HG03280 (cell line): ENCODE measurements at regions not wholly inside any gene's neighbourhood (a gene's known extent, or its start where the extent isn't known, plus 50 kb on each side); places are given as distances from the start of the nearest gene placed in this dataset.

Source experiments
- ATAC-seq: cut with Tn5 transposase; IDR thresholded peaks from one replicate; pipeline ENCODE4 v1.9.1; 2021; ENCODE audit warnings: mild to moderate bottlenecking, moderate library complexity; ENCODE audit not compliant: unreplicated experiment

DNA sequence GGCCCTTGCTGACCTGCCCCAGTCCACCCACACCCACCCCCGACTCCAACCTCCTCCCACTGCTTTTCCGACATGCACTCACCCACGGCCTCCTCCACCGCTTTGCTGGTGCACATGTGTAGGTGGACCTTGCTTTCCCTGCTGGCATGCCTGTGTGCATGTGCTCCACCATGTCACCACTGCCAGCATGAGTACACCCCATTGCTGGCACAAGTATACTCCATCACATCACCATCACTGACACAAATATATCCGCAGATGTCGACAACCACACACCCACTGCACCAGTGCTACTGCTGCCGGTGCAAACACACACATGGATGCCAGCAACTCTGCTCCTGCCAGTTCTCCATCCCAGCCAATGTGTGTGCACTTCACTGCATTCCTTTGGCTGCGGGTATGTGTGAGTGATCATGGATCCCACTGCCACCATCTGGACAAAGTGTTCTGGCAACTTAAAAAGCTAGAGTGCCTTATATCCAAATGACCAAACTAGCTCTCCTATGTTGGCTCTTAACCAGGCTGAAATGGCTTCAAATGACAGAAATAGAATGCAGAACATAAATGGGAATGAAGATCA, 1072.3 kb downstream of the RAPGEF2 start:
- ATAC-seq, result no peak

DNA sequence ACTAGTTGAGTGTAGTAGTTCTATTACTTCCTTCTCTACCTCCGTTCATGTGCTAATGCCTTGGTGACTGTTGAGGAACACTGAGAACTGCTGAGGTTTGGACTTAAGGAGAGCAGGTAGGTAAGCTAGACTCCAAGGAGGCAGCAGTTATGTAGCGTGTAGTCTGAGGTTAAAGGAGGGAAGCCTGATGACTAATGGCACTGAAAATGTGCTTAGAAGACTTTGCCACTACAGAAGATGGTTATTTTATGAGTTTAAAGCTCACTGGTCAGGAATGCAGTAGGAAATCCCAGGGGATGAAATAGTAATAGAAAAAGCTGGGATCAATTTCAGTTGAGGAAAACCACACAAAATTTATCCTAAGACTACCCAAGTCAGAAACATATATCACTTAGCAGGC, 1077.3 kb downstream of the RAPGEF2 start:
- no peak for ATAC-seq

- ATAC-seq, result no peak
Measured at GRCh38 chr4:160182727-160183126, 1079.8 kb downstream of the RAPGEF2 start.

DNA sequence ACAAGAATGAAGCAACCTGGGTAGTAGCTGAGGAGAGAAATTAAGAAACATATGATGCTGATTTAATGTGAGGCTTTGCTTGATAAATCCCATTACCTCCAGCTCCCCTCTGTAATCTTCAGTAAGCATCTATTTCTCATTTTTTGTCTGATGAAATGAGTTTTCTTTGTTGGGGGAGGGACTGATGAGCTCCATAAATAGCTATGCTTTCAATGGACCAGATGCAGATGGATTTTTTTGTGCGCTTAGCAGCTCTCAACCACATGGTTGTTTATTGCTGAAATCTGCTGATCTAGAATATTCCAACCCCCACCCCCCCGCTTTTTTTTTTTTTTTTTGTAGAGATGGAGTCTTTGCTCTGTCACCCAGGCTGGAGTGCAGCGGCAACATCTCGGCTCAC, 1082.0 kb downstream of the RAPGEF2 start:
- no peak for ATAC-seq

DNA sequence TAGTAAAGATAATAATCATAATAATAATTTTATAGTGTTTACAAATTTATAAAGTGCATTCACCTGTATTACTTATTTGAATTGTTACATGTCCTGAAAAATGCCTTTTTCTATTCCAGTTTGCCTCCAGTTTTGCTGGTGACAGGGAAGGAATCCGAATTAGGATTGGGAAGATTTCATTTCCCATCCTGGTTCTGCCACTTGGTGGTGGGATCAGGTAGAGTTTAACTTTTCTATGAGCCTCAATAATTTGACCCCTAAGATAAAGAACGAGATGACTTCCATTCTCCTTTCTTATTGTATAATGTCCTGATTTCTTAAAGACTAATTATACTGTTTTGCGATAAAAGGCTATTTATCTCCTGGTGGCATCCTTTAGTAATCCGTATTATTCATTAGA, 1090.9 kb downstream of the RAPGEF2 start:
- no peak for ATAC-seq

- ATAC-seq, result no peak
Measured at GRCh38 chr4:160194716-160195115, 1091.8 kb downstream of the RAPGEF2 start.

DNA sequence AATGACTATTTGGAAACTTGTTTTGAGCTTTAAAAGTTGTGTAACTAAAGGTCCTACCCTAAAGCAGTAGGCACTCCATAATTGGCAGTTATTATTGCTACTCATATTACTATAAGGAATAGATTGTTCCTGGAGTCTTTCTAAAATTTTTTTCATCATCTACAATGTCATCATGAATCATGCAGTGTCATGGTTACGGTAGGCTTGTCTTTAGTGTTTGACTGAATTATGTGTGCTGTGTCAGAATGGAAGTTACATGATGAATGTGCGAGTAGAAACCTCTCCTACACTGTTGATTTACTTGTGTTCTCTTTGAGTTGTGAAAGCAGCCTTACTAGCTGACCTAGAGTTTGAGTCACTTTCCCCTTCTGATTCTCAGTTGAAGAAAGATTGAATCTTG, 1099.9 kb downstream of the RAPGEF2 start:
- ATAC-seq, result peak; percentile 65

DNA sequence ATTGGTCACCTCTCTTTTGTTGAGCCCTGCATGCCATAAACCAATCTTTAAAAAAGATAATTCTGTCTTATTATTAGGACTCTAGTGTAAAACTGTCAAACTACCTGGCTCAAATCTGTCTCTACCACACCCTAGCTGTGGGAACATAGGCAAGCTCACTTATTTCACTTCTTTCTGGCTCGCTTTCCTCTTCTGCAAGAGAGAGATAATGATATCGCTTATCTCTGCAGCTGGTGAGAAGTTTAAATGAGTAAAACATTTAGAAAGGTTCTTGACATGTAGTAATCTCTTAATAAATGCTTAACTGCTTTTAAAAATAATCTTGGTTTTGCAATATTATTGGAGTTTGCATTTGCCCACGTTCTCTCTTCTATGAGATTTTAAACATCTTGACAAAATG, 1109.2 kb downstream of the RAPGEF2 start:
- no peak for ATAC-seq

GRCh38 chr4:160213366-160213765, 1110.5 kb downstream of the RAPGEF2 start:
- ATAC-seq, result no peak

DNA sequence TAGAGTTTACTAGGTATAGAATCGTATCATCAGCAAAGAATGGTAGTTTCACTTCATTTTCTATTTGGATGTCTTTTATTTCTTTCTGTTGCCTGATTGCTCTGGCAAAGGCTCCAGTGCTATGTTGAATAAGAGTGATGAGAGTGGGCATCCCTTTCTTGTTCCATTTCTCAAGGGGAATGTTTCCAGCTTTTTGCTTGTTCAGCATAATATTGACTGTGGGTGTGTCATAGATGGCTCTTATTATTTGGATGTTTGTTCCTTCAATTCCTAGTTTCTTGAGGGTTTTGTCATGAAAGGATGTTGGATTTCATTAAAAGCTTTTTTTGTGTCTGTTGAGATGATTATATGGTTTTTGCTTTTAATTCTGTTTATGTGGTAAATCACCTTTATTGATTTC, 1114.5 kb downstream of the RAPGEF2 start:
- no peak for ATAC-seq

GRCh38 chr4:160224049-160224448, 1121.2 kb downstream of the RAPGEF2 start:
- no peak for ATAC-seq

- ATAC-seq, result no peak
Measured at GRCh38 chr4:160233141-160233540, 1130.3 kb downstream of the RAPGEF2 start.

DNA sequence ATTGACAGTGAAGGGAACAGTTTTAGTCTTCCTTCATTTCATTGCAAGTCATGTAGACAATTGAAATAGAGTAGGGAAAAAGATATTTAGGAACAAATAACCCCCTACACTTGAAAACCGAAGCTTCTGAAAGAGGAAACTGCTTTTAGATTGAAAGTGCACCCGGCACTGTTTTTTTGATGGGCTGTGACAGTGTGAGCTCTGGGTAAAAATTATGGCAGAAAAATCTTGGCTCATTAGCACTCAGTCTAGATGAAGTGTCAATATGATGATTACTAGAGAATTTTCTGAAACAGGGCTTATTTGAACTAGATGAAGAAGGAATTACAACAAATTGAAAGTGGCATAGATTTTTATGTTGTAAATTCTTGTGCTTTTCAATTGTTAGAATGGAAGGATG, 1132.4 kb downstream of the RAPGEF2 start:
- ATAC-seq, result no peak

- no peak for ATAC-seq
Measured at GRCh38 chr4:160235771-160236170, 1132.9 kb downstream of the RAPGEF2 start.

GRCh38 chr4:160238790-160239189, 1135.9 kb downstream of the RAPGEF2 start:
- ATAC-seq, result no peak

DNA sequence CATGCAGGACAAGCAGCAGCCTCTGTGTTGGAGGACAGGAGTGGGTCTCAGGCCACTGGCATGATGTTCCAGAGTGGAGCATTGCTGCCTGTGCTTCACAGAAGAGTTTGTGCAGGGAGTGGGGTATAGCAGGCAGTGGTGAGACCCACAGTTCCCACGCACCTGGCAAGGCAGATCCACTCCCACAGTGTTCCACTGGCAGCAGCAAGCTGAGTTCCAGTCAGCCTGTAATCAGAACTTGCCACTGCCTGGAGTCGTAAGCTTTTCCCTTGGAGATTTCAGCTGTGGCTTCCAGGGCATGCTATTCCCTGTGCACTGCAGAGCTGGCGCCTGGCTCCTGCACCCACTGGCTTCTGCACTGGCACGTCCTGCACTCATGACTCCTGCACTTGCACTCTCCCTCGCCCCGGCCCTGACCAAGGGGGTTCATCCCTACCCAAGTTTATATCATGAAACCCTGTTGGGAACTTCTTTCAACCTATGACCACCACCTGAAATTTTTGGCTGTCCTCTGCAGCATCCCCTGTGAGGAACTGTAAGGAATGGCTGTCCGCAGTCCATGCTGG, 1144.3 kb downstream of the RAPGEF2 start:
- no peak for ATAC-seq

GRCh38 chr4:160251522-160252170, 1148.8 kb downstream of the RAPGEF2 start:
- ATAC-seq, result no peak

- no peak for ATAC-seq
Measured at GRCh38 chr4:160257318-160257717, 1154.4 kb downstream of the RAPGEF2 start.

DNA sequence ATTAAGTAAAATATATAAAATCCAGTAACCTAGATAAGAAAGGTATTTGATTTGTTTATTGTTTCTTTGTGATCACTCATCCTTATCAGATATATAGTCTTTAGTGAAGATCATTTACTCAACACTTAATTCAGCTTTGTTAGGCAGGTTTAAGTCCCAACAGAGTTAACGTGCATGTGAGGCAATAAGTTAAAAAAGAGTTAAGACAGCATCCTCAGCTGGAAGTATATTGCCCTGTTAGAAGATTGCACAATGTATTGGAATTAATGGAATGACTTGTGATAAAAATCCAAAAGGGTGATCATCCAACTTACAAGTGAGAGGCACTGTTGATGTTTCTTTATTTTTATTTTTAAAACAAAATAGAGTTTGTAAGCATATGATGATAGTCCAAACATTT, 1162.1 kb downstream of the RAPGEF2 start:
- ATAC-seq, result no peak

- no peak for ATAC-seq
Measured at GRCh38 chr4:160265836-160266235, 1163.0 kb downstream of the RAPGEF2 start.

DNA sequence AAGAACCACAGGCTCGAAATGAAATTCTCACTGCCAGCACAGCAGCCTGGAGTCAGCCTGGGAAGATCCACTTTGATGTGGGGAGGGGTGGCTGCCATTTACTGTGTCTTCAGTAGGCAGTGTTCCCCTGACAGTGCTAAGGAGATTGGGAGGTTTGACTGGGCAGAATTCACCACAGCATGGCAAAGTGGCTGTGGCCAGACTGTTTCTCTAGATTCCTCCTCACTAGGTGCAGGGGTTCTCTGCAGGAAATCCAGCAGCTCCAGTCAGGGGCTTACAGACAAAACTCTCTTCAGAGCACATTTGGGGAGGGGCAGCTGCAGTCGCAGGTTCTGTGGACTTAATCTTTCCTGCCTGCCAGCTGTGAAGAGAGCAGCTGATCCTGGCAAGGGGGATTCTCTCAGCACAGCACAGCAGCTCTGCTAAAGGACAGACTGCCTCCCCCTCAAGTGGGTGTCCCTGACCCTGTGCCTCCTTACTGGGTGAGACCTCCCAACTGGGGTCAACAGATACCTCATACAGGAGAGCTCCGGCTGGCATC, 1174.0 kb downstream of the RAPGEF2 start:
- ATAC-seq, result no peak

GRCh38 chr4:160283081-160283480, 1180.2 kb downstream of the RAPGEF2 start:
- ATAC-seq, result no peak
